Trophoblast cell (in vitro differentiated cells and primary cell): ENCODE measurements at regions not wholly inside any gene's neighbourhood (a gene's known extent, or its start where the extent isn't known, plus 50 kb on each side); places are given as distances from the start of the nearest gene placed in this dataset.

Experiments used
- DNase-seq, 2 donors: peaks; one replicate each; pipeline ENCODE4 v3.0.0-alpha.2; 2016
- H2AFZ ChIP-seq: 2 replicates; pipeline ENCODE4 v1.6.1; 2013; ENCODE audit warnings: low read length, moderate library complexity, mild to moderate bottlenecking; ENCODE audit not compliant: insufficient read depth, poor library complexity
- H2AK5ac ChIP-seq: 2 replicates; pipeline ENCODE4 v1.6.1; 2013; ENCODE audit warnings: mild to moderate bottlenecking, low read length
- H2BK120ac ChIP-seq: 2 replicates; pipeline ENCODE4 v1.6.1; 2013; ENCODE audit warnings: low read length, mild to moderate bottlenecking, moderate library complexity; ENCODE audit not compliant: insufficient read depth, poor library complexity
- H2BK12ac ChIP-seq: 2 replicates; pipeline ENCODE4 v1.6.1; 2013; ENCODE audit warnings: mild to moderate bottlenecking, low read length, moderate library complexity
- H2BK5ac ChIP-seq: 2 replicates; pipeline ENCODE4 v1.6.1; 2013; ENCODE audit warnings: low read length, low read depth, moderate library complexity, mild to moderate bottlenecking; ENCODE audit not compliant: poor library complexity
- H3K14ac ChIP-seq: 2 replicates; pipeline ENCODE4 v1.6.1; 2013; ENCODE audit warnings: mild to moderate bottlenecking, low read length
- H3K18ac ChIP-seq: 2 replicates; pipeline ENCODE4 v1.6.1; 2013; ENCODE audit warnings: mild to moderate bottlenecking, low read length
- H3K23ac ChIP-seq: 2 replicates; pipeline ENCODE4 v1.6.1; 2013; ENCODE audit warnings: low read length
- H3K27ac ChIP-seq: 2 replicates; pipeline ENCODE4 v1.5.1; 2013; ENCODE audit warnings: low read depth, mild to moderate bottlenecking, inconsistent platforms, low read length, moderate library complexity
- H3K27me3 ChIP-seq: 2 replicates; pipeline ENCODE4 v1.6.1; 2013; ENCODE audit warnings: inconsistent platforms, mild to moderate bottlenecking, low read length, moderate library complexity; ENCODE audit not compliant: insufficient read depth
- H3K36me3 ChIP-seq, 2 experiments: 1 replicate in 1 of 2; 2 replicates in 1 of 2; pipeline ENCODE4 v1.6.1; 2013; ENCODE audit warnings: low read length in 2 of 2, mild to moderate bottlenecking in 2 of 2, moderate library complexity in 1 of 2; ENCODE audit not compliant: insufficient read depth in 2 of 2, control insufficient read depth in 1 of 2
- H3K4ac ChIP-seq: 2 replicates; pipeline ENCODE4 v1.6.1; 2013; ENCODE audit warnings: low read depth, mild to moderate bottlenecking, low read length, moderate library complexity
- H3K4me1 ChIP-seq, 2 experiments: 1 replicate in 1 of 2; 2 replicates in 1 of 2; pipeline ENCODE4 v1.6.1; 2013; ENCODE audit warnings: low read length in 2 of 2, mild to moderate bottlenecking in 2 of 2, moderate library complexity in 1 of 2; ENCODE audit not compliant: insufficient read depth in 2 of 2, control insufficient read depth in 1 of 2
- H3K4me2 ChIP-seq: 2 replicates; pipeline ENCODE4 v1.6.1; 2013; ENCODE audit warnings: inconsistent platforms, mild to moderate bottlenecking, low read length, moderate library complexity
- H3K4me3 ChIP-seq: 2 replicates; pipeline ENCODE4 v1.5.1; 2013; ENCODE audit warnings: mild to moderate bottlenecking, low read depth, low read length, inconsistent platforms
- H3K79me1 ChIP-seq: one replicate; pipeline ENCODE4 v1.6.1; 2013; ENCODE audit warnings: low read length
- H3K79me2 ChIP-seq: 2 replicates; pipeline ENCODE4 v1.6.1; 2013; ENCODE audit warnings: low read length, mild to moderate bottlenecking; ENCODE audit not compliant: control insufficient read depth, insufficient read depth, poor library complexity
- H3K9ac ChIP-seq: 2 replicates; pipeline ENCODE4 v1.6.1; 2013; ENCODE audit warnings: mild to moderate bottlenecking, low read length
- H3K9me3 ChIP-seq: 2 replicates; pipeline ENCODE4 v1.6.1; 2013; ENCODE audit warnings: low read depth, mild to moderate bottlenecking, control low read depth, inconsistent platforms, low read length; ENCODE audit not compliant: insufficient read depth
- H4K12ac ChIP-seq: 2 replicates; pipeline ENCODE4 v1.6.1; 2013; ENCODE audit warnings: low read depth, mild to moderate bottlenecking, low read length, moderate library complexity
- H4K8ac ChIP-seq: 2 replicates; pipeline ENCODE4 v1.6.1; 2013; ENCODE audit warnings: low read depth, mild to moderate bottlenecking, low read length, moderate library complexity
- H4K91ac ChIP-seq: one replicate; pipeline ENCODE4 v1.6.1; 2013; ENCODE audit warnings: low read depth, mild to moderate bottlenecking, low read length, moderate library complexity
- WGBS: extraction: QIAGEN DNeasy Blood & Tissue Kit; methylation state at CpG from one replicate; pipeline ENCODE4 v1.1.7; 2013; ENCODE audit warnings: missing lambda C conversion rate; ENCODE audit not compliant: insufficient read length, insufficient coverage; ENCODE audit errors: extremely low coverage; 5-methylcytosine and 5-hydroxymethylcytosine counted together

DNA sequence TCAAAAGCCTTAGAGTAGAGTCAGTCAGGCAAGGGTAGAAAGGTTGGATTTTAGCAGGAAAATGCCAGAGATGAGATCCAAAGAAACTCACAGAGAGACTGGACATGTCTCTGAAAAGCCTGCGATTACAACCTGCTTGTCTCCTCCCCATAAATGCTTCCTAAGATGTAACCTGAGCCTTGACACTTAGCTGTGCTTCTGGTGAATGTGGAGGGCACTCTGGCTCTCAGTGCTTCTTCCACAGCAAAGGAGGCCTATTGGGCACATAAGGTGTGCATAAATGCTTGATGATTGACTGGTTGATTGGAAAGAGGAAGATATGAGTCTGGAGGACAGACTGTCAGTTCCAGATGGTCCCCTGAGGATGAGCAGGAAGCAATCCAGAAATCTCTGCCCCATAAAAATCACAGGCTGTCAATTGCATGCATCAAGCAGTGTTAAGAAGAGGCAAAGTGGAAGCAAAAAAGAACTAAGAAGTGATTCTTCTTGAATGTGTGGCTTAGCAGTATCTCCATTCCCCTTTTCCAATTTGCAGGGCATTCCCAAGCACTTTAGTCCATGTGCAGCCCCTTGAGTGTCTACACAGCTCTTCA, 236.2 kb upstream of the RRP15 start:
- no peak overlapping the region for H2BK120ac ChIP-seq
- H3K4ac ChIP-seq, result no peak overlapping the region
- H2BK12ac ChIP-seq, result no peak overlapping the region
- H2BK5ac ChIP-seq, result no peak overlapping the region
- no peaks in the 10 kb centered on the region for H3K36me3 ChIP-seq
- no peak overlapping the region for H4K12ac ChIP-seq
- no peaks in the 10 kb centered on the region for H3K9me3 ChIP-seq
- H3K79me1 ChIP-seq, result no peaks in the 10 kb centered on the region
- H2AK5ac ChIP-seq, result no peak overlapping the region
- H2AFZ ChIP-seq, result no peak overlapping the region
- no peak overlapping the region for H3K4me3 ChIP-seq
- H3K23ac ChIP-seq, result no peak overlapping the region
- no peak overlapping the region for H3K18ac ChIP-seq
- H4K91ac ChIP-seq, result no peak overlapping the region
- no peak overlapping the region for H3K14ac ChIP-seq
- no peaks in the 10 kb centered on the region for H3K4me1 ChIP-seq
- H4K8ac ChIP-seq, result no peak overlapping the region
- no peak overlapping the region for H3K27ac ChIP-seq
- H3K9ac ChIP-seq, result no peak overlapping the region
- no peak overlapping the region for H3K4me2 ChIP-seq
- WGBS, result no CpG with 5 or more reads among the region's 1 CpG
- DNase-seq, result no peak
- H3K79me2 ChIP-seq, result no peaks in the 10 kb centered on the region
- H3K27me3 ChIP-seq, result no peaks in the 10 kb centered on the region

DNA sequence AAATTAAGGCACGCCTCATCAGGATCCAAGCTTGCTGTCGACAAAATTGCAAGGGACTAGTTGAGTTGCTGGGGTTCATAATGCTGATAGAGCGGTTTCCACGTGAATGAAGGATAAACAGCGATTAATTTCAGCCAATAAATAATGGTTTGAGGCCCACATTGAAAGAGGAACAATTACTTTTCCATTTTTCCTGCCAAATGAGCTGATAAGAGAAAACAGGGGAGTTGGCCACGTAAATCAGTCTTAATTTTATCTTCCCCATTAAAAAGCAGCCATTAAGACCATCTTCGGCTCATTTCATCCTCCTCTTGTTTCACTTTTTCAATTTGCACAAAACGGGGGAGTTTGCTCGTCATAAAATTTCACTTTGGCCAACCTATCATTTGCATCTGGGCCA, 235.5 kb upstream of the RRP15 start:
- no peaks in the 10 kb centered on the region for H3K79me2 ChIP-seq
- H3K4me3 ChIP-seq, result no peak overlapping the region
- H3K36me3 ChIP-seq, result no peaks in the 10 kb centered on the region
- no peaks in the 10 kb centered on the region for H3K79me1 ChIP-seq
- H3K4me1 ChIP-seq, result no peaks in the 10 kb centered on the region
- no peak overlapping the region for H4K12ac ChIP-seq
- H2BK5ac ChIP-seq, result no peak overlapping the region
- no peak overlapping the region for H2BK12ac ChIP-seq
- no peak overlapping the region for H3K23ac ChIP-seq
- no peak overlapping the region for H3K27ac ChIP-seq
- H3K18ac ChIP-seq, result no peak overlapping the region
- H2AK5ac ChIP-seq, result no peak overlapping the region
- H3K27me3 ChIP-seq, result no peaks in the 10 kb centered on the region
- no peak overlapping the region for H3K9ac ChIP-seq
- no CpG with 5 or more reads among the region's 9 CpGs for WGBS
- H2BK120ac ChIP-seq, result no peak overlapping the region
- no peak overlapping the region for H3K14ac ChIP-seq
- H4K91ac ChIP-seq, result no peak overlapping the region
- H4K8ac ChIP-seq, result no peak overlapping the region
- no peak overlapping the region for H3K4ac ChIP-seq
- no peak overlapping the region for H3K4me2 ChIP-seq
- DNase-seq, result no peak
- H3K9me3 ChIP-seq, result no peaks in the 10 kb centered on the region
- no peak overlapping the region for H2AFZ ChIP-seq

DNA sequence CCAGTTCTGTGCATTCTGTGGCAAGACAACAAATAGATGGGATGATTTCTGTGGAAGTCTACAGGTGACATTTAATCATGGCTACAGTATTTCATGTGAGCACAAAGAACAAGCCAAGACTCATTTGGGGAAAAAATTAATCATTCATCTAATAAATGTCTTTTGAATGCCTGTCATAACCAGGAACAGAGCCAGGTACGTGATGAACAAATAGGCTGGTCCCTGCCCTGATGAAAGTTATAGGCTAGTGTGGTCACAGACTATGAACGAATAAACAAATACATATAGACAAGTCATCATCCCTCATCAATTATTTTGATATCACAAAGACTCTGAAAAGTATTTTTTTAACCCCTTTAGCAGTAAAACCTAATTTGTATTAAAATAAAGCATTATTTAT, 226.4 kb upstream of the RRP15 start:
- Histone ChIP-seq H3K4me3 (no peak overlapping the region), H3K27me3 (no peaks in the 10 kb centered on the region), H3K9me3 (no peaks in the 10 kb centered on the region), H3K4ac (no peak overlapping the region), H3K14ac (no peak overlapping the region), H2AK5ac (no peak overlapping the region), H3K9ac (no peak overlapping the region), H3K79me1 (no peaks in the 10 kb centered on the region), H3K18ac (no peak overlapping the region), H3K79me2 (no peaks in the 10 kb centered on the region), H3K36me3 (no peaks in the 10 kb centered on the region), H3K4me1 (no peaks in the 10 kb centered on the region), H2AFZ (no peak overlapping the region), H3K23ac (no peak overlapping the region), H2BK120ac (no peak overlapping the region), H4K91ac (no peak overlapping the region), H2BK12ac (no peak overlapping the region), H3K4me2 (no peak overlapping the region), H2BK5ac (no peak overlapping the region), H4K12ac (no peak overlapping the region), H4K8ac (no peak overlapping the region), H3K27ac (no peak overlapping the region)
- WGBS, result no CpG with 5 or more reads among the region's 2 CpGs
- no peak for DNase-seq

DNA sequence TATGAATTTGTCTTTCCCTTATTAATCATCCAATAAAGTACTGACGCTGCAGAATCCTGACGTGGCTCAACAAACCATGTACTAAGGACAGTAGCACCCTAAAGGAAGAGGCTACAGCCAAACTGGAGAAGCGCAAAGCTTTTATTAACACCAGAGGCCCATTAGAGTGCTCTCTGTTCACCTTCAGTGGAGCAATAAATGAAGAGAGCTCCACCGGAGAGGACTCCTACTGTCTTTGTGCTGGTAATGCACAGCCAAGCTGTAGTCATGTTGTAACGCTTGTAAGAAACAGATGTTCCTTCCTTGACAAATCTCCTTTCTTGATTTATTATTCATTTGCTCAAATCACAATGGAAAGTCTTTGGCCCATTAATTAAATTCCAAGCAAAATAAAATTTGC, 220.7 kb upstream of the RRP15 start:
- Histone ChIP-seq H3K27ac (no peak overlapping the region), H2BK5ac (no peak overlapping the region), H3K79me1 (no peaks in the 10 kb centered on the region), H2AK5ac (no peak overlapping the region), H3K14ac (no peak overlapping the region), H2BK12ac (no peak overlapping the region), H3K36me3 (no peaks in the 10 kb centered on the region), H3K23ac (no peak overlapping the region), H4K91ac (no peak overlapping the region), H3K4me2 (no peak overlapping the region), H3K79me2 (no peaks in the 10 kb centered on the region), H3K4me1 (no peaks in the 10 kb centered on the region), H4K8ac (no peak overlapping the region), H2BK120ac (no peak overlapping the region), H3K9me3 (no peaks in the 10 kb centered on the region), H3K4ac (no peak overlapping the region), H3K9ac (no peak overlapping the region), H3K27me3 (no peaks in the 10 kb centered on the region), H4K12ac (no peak overlapping the region), H2AFZ (no peak overlapping the region), H3K4me3 (no peak overlapping the region), H3K18ac (no peak overlapping the region)
- WGBS, result no CpG with 5 or more reads among the region's 5 CpGs
- DNase-seq, result no peak
